ENCODE measurements at regions not wholly inside any gene's neighbourhood (a gene's known extent, or its start where the extent isn't known, plus 50 kb on each side); places are given as distances from the start of the nearest gene placed in this dataset.
A peak's percentile ranks its signal among the peaks of the same experiment; 100 is the strongest.

DNA sequence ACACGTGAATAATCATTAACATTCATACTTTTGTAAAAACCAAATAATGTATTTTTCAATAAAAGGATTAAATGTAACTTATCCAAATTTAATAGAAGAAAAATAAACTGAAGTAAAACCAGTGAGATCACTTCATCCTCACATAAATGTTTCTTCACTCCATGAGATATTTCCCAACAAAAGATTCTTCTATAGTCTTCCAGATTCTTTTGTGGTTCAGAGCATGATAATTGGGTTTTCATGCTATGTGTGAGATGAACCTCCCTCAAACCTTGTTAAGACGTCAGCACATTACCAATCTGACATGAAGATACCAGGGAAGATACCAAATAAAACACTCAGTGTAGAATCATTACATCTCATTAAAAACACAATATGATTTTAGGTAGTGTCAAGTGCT, 62.9 kb upstream of the OXGR1 start:
- no peak for DNase-seq (ENCODE audit: low spot score)
- in situ Hi-C loops (cut with HindIII; ENCODE audit: low sequenced_read_pairs) = no loop called here

DNA sequence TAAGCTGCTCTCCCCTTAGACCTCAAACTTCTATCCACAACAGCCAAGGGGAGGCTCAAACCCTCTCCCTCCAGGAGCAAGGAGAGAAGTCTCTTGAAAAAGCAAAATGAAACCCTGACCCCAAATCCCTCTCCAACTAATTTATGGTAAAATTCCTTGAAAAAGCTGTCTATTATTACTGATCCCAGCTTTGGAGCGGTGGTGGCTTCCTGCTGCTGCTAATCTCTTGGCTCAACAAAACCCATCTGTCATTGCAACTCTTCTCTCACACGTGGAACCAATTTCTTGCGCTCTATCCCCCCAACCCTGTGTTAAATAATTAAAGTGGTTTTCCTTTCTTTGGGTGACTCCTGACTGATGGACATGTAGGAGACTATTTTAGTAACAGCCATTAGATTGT, 64.1 kb upstream of the OXGR1 start:
- in situ Hi-C loops (cut with HindIII; ENCODE audit: low sequenced_read_pairs) = no loop called here
- DNase-seq (ENCODE audit: low spot score) = peak; percentile 38

DNA sequence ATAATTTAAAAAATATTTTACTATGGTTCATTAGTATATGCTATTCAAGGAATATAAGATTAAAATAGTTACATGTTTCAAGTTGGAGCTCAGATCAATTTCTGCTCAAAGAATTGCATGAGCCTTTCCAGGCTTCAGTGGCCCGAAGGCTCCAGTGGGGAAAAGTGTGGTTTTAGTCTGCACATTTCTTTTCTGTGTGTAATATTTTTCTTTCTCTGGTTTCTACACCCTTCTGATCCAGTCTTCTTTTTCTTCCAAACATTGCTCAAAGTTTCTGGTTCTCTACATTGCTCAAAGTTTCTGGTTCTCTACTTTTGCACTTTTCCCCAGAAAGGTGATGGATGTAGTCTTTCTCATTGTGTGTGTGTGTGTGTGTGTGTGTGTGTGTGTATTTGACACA, 64.7 kb upstream of the OXGR1 start:
- DNase-seq (ENCODE audit: low spot score) = no peak
- in situ Hi-C loops (cut with HindIII; ENCODE audit: low sequenced_read_pairs) = no loop called here

DNA sequence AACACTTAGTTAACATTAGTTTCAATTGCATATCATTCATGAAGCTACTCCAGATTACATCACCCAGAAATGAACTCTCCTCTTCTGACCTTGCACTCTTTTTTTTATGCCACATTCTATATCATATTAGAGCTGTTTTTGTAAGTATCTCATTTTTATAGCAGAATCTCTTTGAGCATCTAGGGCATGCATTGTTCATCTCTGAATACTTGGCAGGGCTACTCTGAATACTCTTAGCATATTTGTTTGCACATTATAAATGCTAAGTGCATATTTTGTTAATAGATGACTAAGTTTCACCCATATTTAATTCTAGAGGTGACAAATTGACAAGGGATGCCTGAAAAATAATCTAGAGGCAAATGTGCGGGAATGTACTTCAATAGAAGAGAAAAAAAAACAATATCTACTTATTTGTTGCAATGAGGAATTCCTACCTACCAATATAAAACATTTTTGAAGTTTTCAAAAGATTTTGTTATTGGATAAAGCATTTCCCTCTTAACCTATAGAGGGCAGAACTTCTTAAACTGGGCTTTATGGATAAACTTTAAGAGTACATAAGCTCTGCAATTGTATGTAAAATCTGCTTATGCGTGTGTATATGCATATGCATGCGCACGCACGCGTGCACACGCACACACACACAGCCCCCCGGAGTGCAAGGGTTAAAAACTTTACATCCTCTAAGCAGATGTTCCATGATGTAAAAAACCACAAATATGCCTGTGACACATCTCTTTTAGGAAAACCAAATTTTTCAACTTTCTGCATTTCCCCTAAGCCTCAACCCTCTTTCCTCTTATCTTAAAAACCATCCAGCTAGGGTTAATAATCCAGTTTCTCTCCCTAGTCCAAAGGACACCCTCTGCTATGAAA, 73.0 kb upstream of the OXGR1 start:
- in situ Hi-C loops (cut with HindIII; ENCODE audit: low sequenced_read_pairs) = no loop called here
- DNase-seq (ENCODE audit: low spot score) = no peak

DNA sequence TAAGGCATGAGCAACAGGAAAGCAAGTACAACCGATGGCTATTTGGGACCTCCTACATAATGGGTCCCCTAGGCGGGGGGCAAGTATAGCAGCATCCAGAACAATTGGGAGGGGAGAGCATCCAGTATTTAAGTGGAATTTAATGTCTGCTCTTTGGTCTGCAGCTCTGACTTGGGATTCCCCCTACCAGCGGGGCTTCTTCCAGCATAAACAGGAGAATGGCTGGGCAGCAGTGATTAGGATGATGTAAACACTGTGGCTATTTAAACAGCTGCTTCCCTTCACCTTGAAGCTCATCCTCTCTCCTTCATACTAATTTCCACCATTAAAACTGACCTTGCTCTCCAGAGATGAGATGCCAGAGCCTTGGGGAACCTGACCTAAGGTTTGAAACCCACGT, 73.9 kb upstream of the OXGR1 start:
- DNase-seq (ENCODE audit: low spot score) = no peak

DNA sequence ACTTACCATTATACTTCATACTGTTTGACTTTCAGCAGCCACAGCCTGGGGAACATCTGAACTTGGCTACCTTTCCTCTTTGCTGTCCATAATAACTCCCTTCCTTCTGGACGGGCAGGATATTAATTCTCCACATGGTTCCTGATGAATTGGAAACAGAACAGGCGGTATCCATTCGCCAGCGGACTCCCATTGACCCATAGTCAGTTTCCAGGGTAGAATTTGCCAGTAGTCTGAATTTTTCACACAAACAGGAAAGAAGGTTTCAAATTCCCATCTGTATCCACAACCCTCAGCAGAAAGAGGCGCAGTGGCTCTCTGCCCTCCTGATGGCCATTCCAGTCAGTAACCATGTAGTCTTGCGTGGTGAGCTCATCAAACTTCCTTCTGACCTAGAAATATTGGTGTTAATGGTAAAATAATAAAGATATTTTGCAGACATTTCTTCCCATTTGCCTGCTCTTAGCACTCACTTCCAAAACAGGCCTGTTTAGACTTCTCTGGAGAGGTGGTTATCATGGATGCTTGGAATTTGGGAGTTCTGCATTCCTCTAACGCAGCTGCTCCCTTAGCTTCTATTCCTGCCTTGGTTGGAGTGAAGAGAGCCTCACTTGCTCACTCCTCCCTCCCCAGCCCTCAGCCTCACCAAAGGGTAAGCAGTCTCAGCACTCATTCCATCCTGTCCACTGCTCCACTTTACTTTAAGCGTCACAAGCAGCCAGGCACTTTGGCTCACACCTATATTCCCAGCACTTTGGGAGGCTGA, 75.0 kb upstream of the OXGR1 start:
- peak; percentile 11 for DNase-seq (ENCODE audit: low spot score)
- in situ Hi-C loops (cut with HindIII; ENCODE audit: low sequenced_read_pairs) = no loop called here

More for the DNA sequence above, 73.9 kb upstream of the OXGR1 start:
- in situ Hi-C loops (cut with HindIII; ENCODE audit: low sequenced_read_pairs) = no loop called here

DNA sequence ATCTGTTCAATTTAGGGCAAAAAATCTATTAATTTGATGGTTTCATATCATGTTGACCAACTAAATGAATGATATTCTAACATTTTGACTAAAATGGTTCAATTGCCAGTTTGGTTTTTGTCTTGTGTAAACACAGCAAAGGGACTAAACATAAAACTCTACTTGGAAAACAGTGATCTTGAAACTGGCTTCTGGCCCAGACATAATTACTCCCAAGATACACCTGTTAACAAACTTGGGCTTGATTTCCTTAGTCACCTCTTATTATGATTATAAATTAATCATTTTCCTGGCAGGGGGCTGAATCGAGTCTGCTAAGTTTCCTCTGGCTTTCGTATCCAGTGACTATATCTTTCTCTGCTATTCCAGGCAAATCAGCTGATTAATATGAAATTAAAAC, 78.0 kb upstream of the OXGR1 start:
- no peak for DNase-seq (ENCODE audit: low spot score)
- in situ Hi-C loops (cut with HindIII; ENCODE audit: low sequenced_read_pairs) = no loop called here

DNA sequence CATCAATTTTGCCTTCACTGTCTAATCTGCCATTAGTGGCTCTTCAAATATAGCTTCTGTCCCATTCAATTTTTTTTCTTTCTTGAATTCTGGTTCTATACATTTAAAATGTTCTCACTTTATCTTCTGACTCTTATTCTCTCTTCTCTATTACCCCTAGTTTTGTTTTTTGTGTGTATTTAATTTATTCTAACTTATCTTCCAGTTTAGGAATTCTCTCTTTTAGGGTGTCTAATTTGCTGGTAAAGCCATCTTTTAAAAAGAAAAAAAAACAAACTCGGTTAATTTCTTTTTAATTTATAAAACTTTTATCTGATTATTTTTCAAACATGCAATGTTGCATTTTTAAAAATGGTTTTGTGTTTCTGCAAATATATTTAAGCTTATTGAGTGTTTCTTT, 80.3 kb upstream of the OXGR1 start:
- no peak for DNase-seq (ENCODE audit: low spot score)
- in situ Hi-C loops (cut with HindIII; ENCODE audit: low sequenced_read_pairs) = no loop called here

DNA sequence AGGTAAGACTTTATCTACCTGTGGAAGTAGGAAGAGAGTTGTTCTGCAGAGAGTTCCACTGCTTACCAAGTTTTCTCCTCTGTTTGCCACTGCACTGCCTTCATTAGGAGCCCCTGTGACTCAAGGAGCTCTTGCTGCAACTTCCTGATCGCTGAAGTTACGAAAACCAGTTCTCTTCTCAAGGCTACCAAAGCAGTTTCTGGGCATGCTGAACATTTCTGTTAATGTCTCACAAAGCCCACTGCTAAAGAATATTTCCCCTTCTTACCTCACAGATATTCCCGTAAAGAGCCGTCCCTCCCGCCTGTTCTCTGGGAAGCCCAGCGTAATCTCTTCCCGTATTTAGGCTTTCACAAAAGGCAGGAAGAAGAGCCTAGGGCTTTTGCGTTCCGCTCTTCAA, 82.6 kb upstream of the OXGR1 start:
- in situ Hi-C loops (cut with HindIII; ENCODE audit: low sequenced_read_pairs) = no loop called here

DNA sequence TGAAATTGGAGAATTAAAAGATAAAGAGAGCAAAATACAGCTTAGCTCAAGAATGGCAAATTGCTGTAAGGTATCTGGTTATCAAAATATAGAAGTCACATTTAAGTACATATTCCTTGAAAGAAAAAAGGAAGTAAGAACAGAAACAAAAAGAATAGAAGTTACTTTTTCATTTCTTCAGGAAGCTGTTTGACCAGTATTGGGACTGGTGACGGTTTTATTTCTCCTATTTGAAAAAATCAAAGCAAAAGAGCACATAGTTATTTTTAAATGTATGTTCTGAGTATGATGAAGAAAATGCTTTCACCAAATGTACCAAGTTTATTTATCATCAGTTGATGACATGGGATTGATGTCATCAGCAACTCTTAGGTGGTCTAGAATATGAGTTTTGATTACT, 83.1 kb upstream of the OXGR1 start:
- in situ Hi-C loops (cut with HindIII; ENCODE audit: low sequenced_read_pairs) = no loop called here
- DNase-seq (ENCODE audit: low spot score) = no peak

More for the DNA sequence above, 82.6 kb upstream of the OXGR1 start:
- no peak for DNase-seq (ENCODE audit: low spot score)

DNA sequence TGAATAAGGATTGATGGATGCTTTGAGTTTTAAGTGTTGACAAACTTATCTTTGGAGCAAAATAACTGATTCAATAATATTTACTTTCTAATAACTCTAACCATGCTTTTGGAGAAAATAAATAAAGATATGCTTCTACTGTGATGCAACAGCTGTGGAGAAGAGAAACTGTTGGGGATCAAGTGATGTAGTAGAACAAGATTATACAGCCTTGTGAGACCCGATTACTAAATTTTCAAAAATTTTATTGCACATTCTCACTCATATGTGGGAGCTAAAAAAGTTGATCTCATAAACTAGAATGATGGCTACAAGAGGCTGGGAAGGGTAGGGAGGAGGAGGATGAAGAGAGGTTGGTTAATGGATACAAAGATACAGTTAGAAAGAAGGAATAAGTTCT, 85.5 kb upstream of the OXGR1 start:
- in situ Hi-C loops (cut with HindIII; ENCODE audit: low sequenced_read_pairs) = no loop called here
- no peak for DNase-seq (ENCODE audit: low spot score)

DNA sequence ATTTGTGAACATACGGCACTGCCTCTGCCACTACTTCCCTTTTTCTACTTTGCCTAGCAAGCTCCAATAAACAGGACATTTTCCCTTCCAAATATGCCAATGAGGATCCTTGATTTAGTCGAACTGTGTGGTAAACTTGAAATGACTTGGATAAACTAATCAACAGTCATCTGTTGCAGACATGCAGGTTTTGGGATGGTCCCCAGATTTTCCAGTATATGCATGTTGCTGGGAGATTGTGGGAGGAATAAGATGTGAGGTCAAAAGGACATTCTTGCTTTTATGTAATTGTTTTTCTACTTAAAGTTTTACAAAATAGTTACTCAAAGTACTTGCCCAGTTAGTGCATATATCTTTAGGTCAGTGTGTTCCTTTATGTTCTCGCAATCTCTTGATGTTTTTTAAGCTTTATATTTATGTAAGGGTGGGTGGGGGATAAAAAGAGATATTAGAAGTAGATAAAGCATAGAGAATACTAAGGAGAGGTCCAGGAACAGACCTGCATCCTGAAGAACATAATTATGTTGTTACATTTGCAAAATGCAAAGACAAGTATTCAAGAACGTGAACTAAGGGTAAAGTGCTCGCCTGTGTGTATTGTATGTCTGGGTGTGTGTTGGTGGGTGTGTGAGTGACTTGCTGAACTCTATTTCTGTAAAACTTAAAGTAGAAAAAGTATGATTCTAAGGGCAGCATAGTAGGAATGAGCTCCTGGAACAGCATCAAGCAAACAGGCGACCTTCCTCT, 88.4 kb upstream of the OXGR1 start:
- in situ Hi-C loops (cut with HindIII; ENCODE audit: low sequenced_read_pairs) = no loop called here
- DNase-seq (ENCODE audit: low spot score) = no peak

DNA sequence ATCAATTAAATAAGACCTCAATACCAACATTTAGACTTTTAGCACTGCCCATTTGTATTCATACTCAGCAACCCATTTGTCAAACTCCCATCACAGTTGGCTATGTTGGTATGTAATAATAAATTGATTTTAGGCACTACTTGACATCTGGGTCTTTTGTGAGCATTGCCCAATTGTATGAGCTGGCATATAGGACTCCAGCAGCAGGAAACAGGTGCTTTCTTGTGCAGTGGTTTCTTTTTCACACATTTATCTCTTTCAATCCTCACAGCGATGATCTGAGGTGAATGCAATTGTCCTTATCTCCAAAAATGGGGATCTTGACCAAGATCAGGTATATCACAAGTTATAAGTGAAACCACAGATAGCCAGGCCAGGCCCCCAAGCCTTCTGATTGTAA, 96.9 kb upstream of the OXGR1 start:
- in situ Hi-C loops (cut with HindIII; ENCODE audit: low sequenced_read_pairs) = no loop called here

DNA sequence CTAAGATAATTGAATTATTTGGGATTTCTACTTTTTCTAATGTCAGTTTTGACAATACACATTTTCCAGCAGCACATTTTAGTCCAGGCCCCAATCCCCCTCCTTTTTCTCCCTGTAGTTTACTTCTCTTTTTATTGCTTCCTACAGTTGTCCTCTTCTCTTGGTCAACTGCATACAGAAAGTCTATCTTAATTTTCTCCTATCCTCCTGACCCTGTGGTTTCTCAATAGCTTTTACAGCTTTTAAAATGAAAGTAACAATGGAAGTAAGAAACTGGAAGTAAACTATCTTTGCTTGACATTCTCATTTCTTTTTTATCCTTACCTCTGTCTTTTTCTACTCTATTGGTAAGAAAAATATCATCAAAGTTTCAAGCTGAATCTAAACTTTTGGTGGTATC, 106.5 kb upstream of the OXGR1 start:
- in situ Hi-C loops (cut with HindIII; ENCODE audit: low sequenced_read_pairs) = no loop called here
- no peak for DNase-seq (ENCODE audit: low spot score)

More for the DNA sequence above, 96.9 kb upstream of the OXGR1 start:
- no peak for DNase-seq (ENCODE audit: low spot score)

DNA sequence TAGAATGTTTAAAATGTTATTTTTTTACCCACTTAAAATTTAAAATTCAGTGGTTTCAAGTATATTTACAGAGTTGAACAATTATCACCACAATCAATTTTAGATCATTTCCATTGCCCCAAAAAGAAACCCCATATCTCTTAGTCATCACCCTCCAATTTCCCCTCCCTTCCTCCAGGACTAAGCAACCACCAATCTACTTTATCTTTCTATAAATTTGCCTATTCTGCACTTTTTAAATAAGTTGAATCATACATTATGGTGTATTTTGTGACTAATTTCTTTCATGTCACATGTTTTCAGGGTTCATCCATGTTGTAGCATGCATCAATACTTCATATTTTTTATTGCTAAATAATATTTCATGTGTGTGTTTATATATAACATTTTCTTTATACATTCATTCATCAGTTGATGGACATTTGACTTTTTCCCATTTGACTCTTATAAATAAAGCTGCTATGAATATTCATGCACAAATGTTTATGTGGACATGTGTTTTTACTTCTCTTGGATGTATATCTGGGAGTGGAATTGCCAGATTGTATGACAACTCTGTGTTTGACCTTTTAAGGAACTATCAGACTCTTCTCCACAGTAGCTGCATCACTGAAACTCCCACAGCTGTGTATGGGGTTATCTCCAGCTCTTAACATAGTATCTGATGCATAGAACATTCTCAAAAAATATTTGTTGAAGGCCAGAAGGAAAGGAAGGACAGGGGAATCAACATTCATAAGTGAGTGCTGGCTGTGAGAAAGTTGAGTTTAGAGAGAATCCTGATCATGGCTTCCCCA, 107.8 kb upstream of the OXGR1 start:
- in situ Hi-C loops (cut with HindIII; ENCODE audit: low sequenced_read_pairs) = no loop called here
- no peak for DNase-seq (ENCODE audit: low spot score)

DNA sequence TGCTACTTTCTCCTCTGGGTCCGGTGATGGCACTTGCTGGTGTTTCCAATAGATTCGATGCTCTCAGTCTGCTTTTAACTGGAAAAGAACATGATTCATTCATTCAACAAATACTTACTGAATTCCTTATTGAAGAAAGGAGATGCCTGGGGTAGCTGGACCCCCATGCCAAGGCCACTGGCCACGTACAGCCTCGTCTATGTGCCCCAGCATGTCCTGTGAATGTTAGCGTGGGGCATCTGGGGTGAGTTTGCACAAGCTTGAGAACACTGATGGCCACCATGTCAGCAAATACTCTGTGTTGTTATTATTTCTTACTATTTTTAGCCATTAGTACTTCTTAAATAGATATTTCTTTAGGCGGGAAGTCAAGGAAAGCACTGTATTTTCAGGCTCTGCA, 112.0 kb upstream of the OXGR1 start:
- in situ Hi-C loops (cut with HindIII; ENCODE audit: low sequenced_read_pairs) = no loop called here
- no peak for DNase-seq (ENCODE audit: low spot score)

DNA sequence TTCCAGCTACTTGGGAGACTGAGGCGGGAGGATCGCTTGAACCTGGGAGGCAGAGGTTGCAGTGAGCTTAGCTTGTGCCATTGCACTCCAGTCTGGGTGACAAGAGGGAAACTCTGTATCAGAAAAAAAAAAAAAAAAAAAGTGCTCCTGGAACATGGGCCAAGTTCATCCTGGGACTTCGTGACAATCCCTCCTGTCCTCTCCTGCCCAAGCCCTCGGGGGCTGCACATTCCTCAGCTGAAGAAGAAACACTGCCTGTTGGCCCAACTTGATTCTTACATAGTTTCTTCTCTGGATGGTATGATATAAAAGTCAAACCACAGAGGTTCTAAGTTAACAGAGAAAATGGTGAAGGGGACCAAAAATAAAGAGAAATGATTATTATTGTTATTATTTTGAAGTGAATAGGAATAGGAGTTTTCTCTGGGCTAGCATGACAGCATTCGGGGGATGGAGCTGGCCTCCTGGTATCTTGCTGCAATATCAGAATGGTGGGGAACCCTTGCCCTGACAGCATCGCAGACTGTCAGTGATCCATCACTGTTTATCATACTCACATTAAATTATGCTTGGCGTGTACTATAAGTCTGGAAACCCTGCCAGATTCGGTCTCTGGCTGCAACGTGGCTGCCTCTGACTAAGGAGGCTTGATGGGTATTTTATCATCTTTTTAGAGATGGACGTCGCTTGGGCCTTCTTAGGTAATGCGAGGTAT, 113.7 kb upstream of the OXGR1 start:
- in situ Hi-C loops (cut with HindIII; ENCODE audit: low sequenced_read_pairs) = no loop called here

DNA sequence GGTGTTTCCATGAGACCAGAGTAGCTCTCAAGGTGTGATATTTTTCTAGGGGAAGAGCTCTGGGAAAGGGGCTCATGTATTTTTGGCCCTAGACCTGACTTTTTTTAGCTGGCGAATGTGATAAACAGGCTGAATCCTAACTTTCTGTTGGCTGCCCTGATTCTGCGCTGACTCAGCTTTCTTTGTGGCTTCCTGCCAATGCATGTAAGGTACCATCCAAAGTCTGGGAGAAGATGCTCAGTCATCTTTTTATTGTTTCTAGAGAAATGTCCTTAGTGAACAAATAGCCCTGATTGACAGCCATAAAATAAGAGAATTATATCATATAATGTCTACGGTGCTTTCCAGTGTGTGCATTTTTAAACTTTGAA, 113.6 kb upstream of the MBNL2 start:
- DNase-seq (ENCODE audit: low spot score) = peak; percentile 42
- in situ Hi-C loops (cut with HindIII; ENCODE audit: low sequenced_read_pairs) = no loop called here

More for the DNA sequence above, 113.7 kb upstream of the OXGR1 start:
- DNase-seq (ENCODE audit: low spot score) = no peak

DNA sequence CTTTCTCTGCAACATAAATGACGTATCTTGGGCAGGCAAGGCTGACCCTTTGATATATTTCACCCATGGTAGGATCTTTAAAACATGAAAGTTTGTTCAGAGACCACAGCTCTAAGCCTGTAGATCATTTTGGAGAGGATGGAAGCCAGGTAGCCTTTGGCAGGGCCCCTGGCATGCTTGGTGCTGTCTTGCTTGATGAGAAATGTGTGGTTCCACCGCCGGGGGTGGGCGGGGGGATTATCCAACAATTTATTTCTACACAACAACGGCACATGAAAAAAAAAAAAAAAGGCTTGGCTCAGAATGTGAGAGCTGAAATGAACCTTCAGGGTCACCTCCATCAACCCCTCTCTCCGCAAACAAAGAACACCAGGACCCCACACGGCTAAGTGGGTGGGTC, 112.9 kb upstream of the MBNL2 start:
- peak; percentile 26 for DNase-seq (ENCODE audit: low spot score)
- in situ Hi-C loops (cut with HindIII; ENCODE audit: low sequenced_read_pairs) = no loop called here
